ENCODE measurements at regions not wholly inside any gene's neighbourhood (a gene's known extent, or its start where the extent isn't known, plus 50 kb on each side); places are given as distances from the start of the nearest gene placed in this dataset.

DNA sequence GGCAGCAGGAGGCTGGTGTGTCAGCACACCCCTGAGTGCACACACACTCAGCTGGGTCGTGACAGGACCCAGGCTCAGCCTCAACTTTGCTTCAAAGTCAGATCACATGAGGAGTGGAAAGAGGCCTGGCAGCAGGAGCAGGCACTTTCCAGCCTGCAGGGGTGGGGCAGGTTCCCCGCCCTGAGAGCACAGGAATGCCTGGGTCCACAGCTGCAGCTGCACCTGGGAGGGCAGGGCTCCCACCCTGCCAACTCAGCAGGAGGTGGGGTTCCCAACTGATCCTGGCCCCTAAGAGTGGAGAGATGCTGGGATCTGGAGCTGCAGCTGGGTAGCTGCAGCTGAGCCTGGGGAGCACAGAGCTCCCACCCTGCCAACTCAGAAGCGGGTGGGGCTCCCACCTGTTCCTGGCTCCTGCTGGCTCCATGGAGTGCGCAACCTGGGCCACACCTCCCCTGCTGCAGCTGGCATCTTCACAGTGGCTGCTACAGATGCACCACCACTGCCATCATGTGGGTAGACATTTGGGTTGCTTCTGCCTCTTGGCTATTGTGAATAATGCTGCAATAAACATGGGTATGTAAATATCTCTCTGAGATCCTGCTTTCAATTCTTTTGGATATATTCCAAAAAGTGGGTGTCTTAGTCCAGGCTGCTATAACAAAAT is 415.4 kb downstream of the TTLL7 start:
- DNase-seq, result peak in 3 of 10 donors; percentile 4 to 65 (median 24)
- Mint-ChIP-seq H3K27ac (peak overlapping the region in 2 of 10 donors; percentile 43 to 69), H3K9me3 (peaks cover 0 to 16% (median 8%) of the 10 kb centered on the region in 9 donors), H3K4me3 (no peak overlapping the region), H3K27me3 (no peaks in the 10 kb centered on the region), H3K36me3 (peaks cover 0 to 4% (median 1%) of the 10 kb centered on the region in 3 donors), H3K4me1 (peaks cover 0 to 3% (median under 1%) of the 10 kb centered on the region in 4 donors)
- POLR2A ChIA-PET, result no interaction called here
- ATAC-seq, result peak in 1 of 2 donors; percentile 53

- peaks cover 0 to 4% (median 1%) of the 10 kb centered on the region in 3 donors for H3K36me3 Mint-ChIP-seq
- no peak overlapping the region for H3K4me3 Mint-ChIP-seq
- peaks cover 0 to 3% (median 0%) of the 10 kb centered on the region in 4 donors for H3K4me1 Mint-ChIP-seq
- no peaks in the 10 kb centered on the region for H3K27me3 Mint-ChIP-seq
- peaks cover 0 to 16% (median 0%) of the 10 kb centered on the region in 9 donors for H3K9me3 Mint-ChIP-seq
- DNase-seq (no peak), ATAC-seq (no peak)
- POLR2A ChIA-PET, result no interaction called here
- H3K27ac Mint-ChIP-seq, result no peak overlapping the region
Observed at GRCh38 chr1:83581747-83582146, 417.2 kb downstream of the TTLL7 start.

GRCh38 chr1:83574791-83575190 is 424.1 kb downstream of the TTLL7 start:
- no peak for ATAC-seq
- POLR2A ChIA-PET, result no interaction called here
- Mint-ChIP-seq H3K9me3 (peaks cover 0 to 5% (median 0%) of the 10 kb centered on the region in 9 donors), H3K4me1 (no peaks in the 10 kb centered on the region), H3K27ac (no peak overlapping the region), H3K27me3 (no peaks in the 10 kb centered on the region), H3K36me3 (peaks cover 0 to under 1% (median 0%) of the 10 kb centered on the region in 3 donors), H3K4me3 (no peak overlapping the region)
- no peak for DNase-seq

DNA sequence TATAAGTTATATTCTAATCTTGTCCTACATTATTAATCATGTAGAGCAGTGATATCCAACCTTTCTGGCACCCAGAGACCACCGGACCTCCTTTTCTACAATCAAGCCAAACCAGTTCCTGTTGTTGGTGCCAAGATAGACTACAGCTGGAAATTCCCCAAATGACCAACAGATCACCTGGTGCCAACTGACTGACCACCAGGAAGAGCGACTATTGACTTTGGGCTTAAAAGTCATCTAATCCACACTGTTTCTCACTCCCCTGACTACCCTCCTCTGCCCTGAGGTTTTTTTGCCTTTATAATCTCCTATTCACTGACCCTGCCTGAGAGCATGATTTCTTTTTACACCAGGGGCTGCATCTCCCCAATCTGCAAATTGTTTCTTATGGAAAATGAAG is 425.2 kb downstream of the TTLL7 start:
- no peak for DNase-seq
- Mint-ChIP-seq H3K27me3 (no peaks in the 10 kb centered on the region), H3K27ac (peak overlapping the region in 1 of 10 donors; percentile 43), H3K36me3 (no peaks in the 10 kb centered on the region), H3K4me3 (no peak overlapping the region), H3K4me1 (peaks cover 0 to 2% (median 0%) of the 10 kb centered on the region in 4 donors), H3K9me3 (peaks cover 0 to 5% (median 0%) of the 10 kb centered on the region in 9 donors)
- POLR2A ChIA-PET, result no interaction called here
- no peak for ATAC-seq

DNA sequence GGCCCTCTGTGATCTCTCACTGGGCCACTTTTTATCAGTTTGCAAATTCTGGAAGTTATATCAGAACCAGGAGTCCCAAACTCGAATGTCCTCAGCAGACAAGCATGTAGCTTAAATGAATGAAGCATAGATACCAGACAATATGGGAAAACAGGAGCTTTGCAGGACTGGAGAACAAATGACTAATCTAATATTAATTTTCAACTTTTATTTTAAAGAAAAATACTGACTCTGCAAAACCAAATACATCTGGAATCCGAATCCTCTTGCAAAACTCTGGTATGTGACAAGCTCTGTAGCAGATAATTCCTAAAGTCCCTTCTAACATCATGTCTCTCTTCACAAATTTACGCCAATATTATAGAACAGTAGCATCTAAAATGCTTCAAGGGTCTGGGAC is 427.4 kb downstream of the TTLL7 start:
- H3K36me3 Mint-ChIP-seq, result no peaks in the 10 kb centered on the region
- H3K9me3 Mint-ChIP-seq, result peaks cover 0 to 5% (median 0%) of the 10 kb centered on the region in 9 donors
- DNase-seq (no peak), ATAC-seq (no peak)
- H3K4me3 Mint-ChIP-seq, result no peak overlapping the region
- no peaks in the 10 kb centered on the region for H3K27me3 Mint-ChIP-seq
- peaks cover 0 to 2% (median 0%) of the 10 kb centered on the region in 4 donors for H3K4me1 Mint-ChIP-seq
- POLR2A ChIA-PET, result interaction anchor here (0.7 kb wide), 1 partner anchor 62 kb away, joined by 4 read pairs; no protein-coding TSS in a partner anchor
- no peak overlapping the region for H3K27ac Mint-ChIP-seq

DNA sequence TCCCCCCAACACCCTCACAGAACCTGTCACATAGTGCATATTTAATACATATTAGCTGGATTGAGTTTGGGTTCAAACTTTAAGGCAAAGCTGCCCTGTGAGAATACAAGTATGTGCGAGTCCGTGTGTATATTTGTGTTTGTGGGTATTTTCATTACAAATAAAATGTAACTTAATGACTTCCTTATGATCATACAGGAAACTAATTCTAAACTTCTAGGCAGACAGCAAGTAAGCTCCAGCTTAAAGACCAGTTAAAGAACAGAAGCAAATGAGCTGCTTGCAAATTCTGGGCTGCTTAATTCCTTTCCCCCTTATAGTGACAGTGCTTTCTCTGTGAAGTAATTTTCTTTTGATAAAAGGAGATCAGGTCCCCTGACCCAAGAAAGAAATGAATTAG is 437.6 kb downstream of the TTLL7 start:
- Mint-ChIP-seq H3K27me3 (no peaks in the 10 kb centered on the region), H3K9me3 (no peaks in the 10 kb centered on the region), H3K4me3 (no peak overlapping the region), H3K27ac (peak overlapping the region in 1 of 10 donors; percentile 46), H3K4me1 (peaks cover 0 to 15% (median 8%) of the 10 kb centered on the region in 4 donors), H3K36me3 (no peaks in the 10 kb centered on the region)
- DNase-seq, result no peak
- POLR2A ChIA-PET, result no interaction called here
- no peak for ATAC-seq

GRCh38 chr1:83559129-83559840 is 439.6 kb downstream of the TTLL7 start:
- H3K27me3 Mint-ChIP-seq, result no peaks in the 10 kb centered on the region
- H3K9me3 Mint-ChIP-seq, result no peaks in the 10 kb centered on the region
- no peak for ATAC-seq
- no peak for DNase-seq
- POLR2A ChIA-PET, result no interaction called here
- H3K4me1 Mint-ChIP-seq, result peaks cover 0 to 15% (median 8%) of the 10 kb centered on the region in 4 donors
- H3K4me3 Mint-ChIP-seq, result no peak overlapping the region
- H3K36me3 Mint-ChIP-seq, result no peaks in the 10 kb centered on the region
- H3K27ac Mint-ChIP-seq, result peak overlapping the region in 1 of 10 donors; percentile 15

- peaks cover 0 to 15% (median 12%) of the 10 kb centered on the region in 4 donors for H3K4me1 Mint-ChIP-seq
- no peak overlapping the region for H3K27ac Mint-ChIP-seq
- ATAC-seq, result no peak
- H3K27me3 Mint-ChIP-seq, result no peaks in the 10 kb centered on the region
- POLR2A ChIA-PET, result no interaction called here
- no peak for DNase-seq
- H3K4me3 Mint-ChIP-seq, result no peak overlapping the region
- no peaks in the 10 kb centered on the region for H3K36me3 Mint-ChIP-seq
- H3K9me3 Mint-ChIP-seq, result peaks cover 0 to 4% (median 0%) of the 10 kb centered on the region in 9 donors
Observed at GRCh38 chr1:83555871-83556270, 443.1 kb downstream of the TTLL7 start.

GRCh38 chr1:83554174-83554573 is 444.8 kb downstream of the TTLL7 start:
- Mint-ChIP-seq H3K4me1 (peaks cover 0 to 11% (median 7%) of the 10 kb centered on the region in 4 donors), H3K27ac (no peak overlapping the region), H3K36me3 (no peaks in the 10 kb centered on the region), H3K9me3 (peaks cover 0 to 9% (median 0%) of the 10 kb centered on the region in 9 donors), H3K4me3 (no peak overlapping the region), H3K27me3 (no peaks in the 10 kb centered on the region)
- POLR2A ChIA-PET, result no interaction called here
- DNase-seq (no peak), ATAC-seq (no peak)

- H3K27ac Mint-ChIP-seq, result peak overlapping the region in 1 of 10 donors; percentile 33
- DNase-seq (no peak), ATAC-seq (no peak)
- peaks cover 0 to 9% (median 0%) of the 10 kb centered on the region in 9 donors for H3K9me3 Mint-ChIP-seq
- POLR2A ChIA-PET, result no interaction called here
- no peaks in the 10 kb centered on the region for H3K36me3 Mint-ChIP-seq
- no peaks in the 10 kb centered on the region for H3K27me3 Mint-ChIP-seq
- H3K4me3 Mint-ChIP-seq, result no peak overlapping the region
- peaks cover 0 to 6% (median 3%) of the 10 kb centered on the region in 4 donors for H3K4me1 Mint-ChIP-seq
Observed at GRCh38 chr1:83552820-83553219, 446.1 kb downstream of the TTLL7 start.

GRCh38 chr1:83548311-83548710 is 450.6 kb downstream of the TTLL7 start:
- DNase-seq, result no peak
- peaks cover 0 to 2% (median 0%) of the 10 kb centered on the region in 3 donors for H3K36me3 Mint-ChIP-seq
- peaks cover 0 to 9% (median 0%) of the 10 kb centered on the region in 9 donors for H3K9me3 Mint-ChIP-seq
- POLR2A ChIA-PET, result interaction anchor here (1.9 kb wide), 1 partner anchor 17 kb away, joined by 4 read pairs; no protein-coding TSS in a partner anchor
- no peak overlapping the region for H3K27ac Mint-ChIP-seq
- no peaks in the 10 kb centered on the region for H3K27me3 Mint-ChIP-seq
- no peak for ATAC-seq
- no peak overlapping the region for H3K4me3 Mint-ChIP-seq
- H3K4me1 Mint-ChIP-seq, result peaks cover 2 to 9% (median 5%) of the 10 kb centered on the region in 4 donors

- Mint-ChIP-seq H3K4me3 (no peak overlapping the region), H3K4me1 (peaks cover 2 to 11% (median 6%) of the 10 kb centered on the region in 4 donors), H3K36me3 (peaks cover 0 to 4% (median 0%) of the 10 kb centered on the region in 3 donors), H3K27me3 (no peaks in the 10 kb centered on the region), H3K27ac (no peak overlapping the region), H3K9me3 (peaks cover 0 to 9% (median 0%) of the 10 kb centered on the region in 9 donors)
- no peak for DNase-seq
- POLR2A ChIA-PET, result interaction anchor here (1.9 kb wide), 1 partner anchor 17 kb away, joined by 4 read pairs; no protein-coding TSS in a partner anchor
- no peak for ATAC-seq
Observed at GRCh38 chr1:83547901-83548300, 451.0 kb downstream of the TTLL7 start.

- H3K27ac Mint-ChIP-seq, result no peak overlapping the region
- H3K27me3 Mint-ChIP-seq, result no peaks in the 10 kb centered on the region
- peaks cover 0 to 4% (median 0%) of the 10 kb centered on the region in 3 donors for H3K36me3 Mint-ChIP-seq
- H3K9me3 Mint-ChIP-seq, result peaks cover 0 to 9% (median 0%) of the 10 kb centered on the region in 9 donors
- H3K4me1 Mint-ChIP-seq, result peaks cover 2 to 11% (median 6%) of the 10 kb centered on the region in 4 donors
- ATAC-seq (no peak), DNase-seq (no peak)
- H3K4me3 Mint-ChIP-seq, result no peak overlapping the region
- POLR2A ChIA-PET, result interaction anchor here (1.9 kb wide), 1 partner anchor 18 kb away, joined by 4 read pairs; no protein-coding TSS in a partner anchor
Observed at GRCh38 chr1:83546874-83547273, 452.1 kb downstream of the TTLL7 start.
